Effector memory CD8-positive, alpha-beta T cell (primary cell): ENCODE measurements at regions not wholly inside any gene's neighbourhood (a gene's known extent, or its start where the extent isn't known, plus 50 kb on each side); places are given as distances from the start of the nearest gene placed in this dataset.

Experiments used
- ATAC-seq: fragments of 150-1000 bp; cut with Tn5 transposase; replicated peaks from 2 replicates; pipeline ENCODE4 v1.10.0; 2021; ENCODE audit warnings: mild to moderate bottlenecking, moderate library complexity
- DNase-seq, 3 experiments: peaks; one replicate each; pipeline ENCODE4 v3.0.0; 2021
- H3K27ac Mint-ChIP-seq, 2 donors: one replicate each; pipeline ENCODE4 v1.8.0; 2022; ENCODE audit warnings: mild to moderate bottlenecking in 2 of 2, mixed read lengths in 2 of 2, moderate library complexity in 2 of 2
- H3K27me3 Mint-ChIP-seq, 2 donors: one replicate each; pipeline ENCODE4 v1.8.0; 2022; ENCODE audit warnings: mixed read lengths in 2 of 2
- H3K36me3 Mint-ChIP-seq: one replicate; pipeline ENCODE4 v1.8.0; 2022; ENCODE audit warnings: mild to moderate bottlenecking, moderate library complexity, mixed read lengths; ENCODE audit not compliant: insufficient read depth
- H3K4me1 Mint-ChIP-seq, 2 donors: one replicate each; pipeline ENCODE4 v1.8.0; 2022; ENCODE audit warnings: low read depth in 2 of 2, mixed read lengths in 2 of 2
- H3K4me3 Mint-ChIP-seq, 2 donors: one replicate each; pipeline ENCODE4 v1.8.0; 2022; ENCODE audit warnings: mild to moderate bottlenecking in 2 of 2, mixed read lengths in 2 of 2, moderate library complexity in 2 of 2
- H3K9me3 Mint-ChIP-seq, 2 donors: one replicate each; pipeline ENCODE4 v1.8.0; 2022; ENCODE audit warnings: mixed read lengths in 2 of 2

GRCh38 chr10:21010615-21011014 is 113.5 kb upstream of the NEBL start:
- no peak overlapping the region for H3K27ac Mint-ChIP-seq
- ATAC-seq (no peak), DNase-seq (no peak)
- no peaks in the 10 kb centered on the region for H3K27me3 Mint-ChIP-seq
- no peaks in the 10 kb centered on the region for H3K36me3 Mint-ChIP-seq
- no peak overlapping the region for H3K4me3 Mint-ChIP-seq
- H3K4me1 Mint-ChIP-seq, result no peaks in the 10 kb centered on the region
- H3K9me3 Mint-ChIP-seq, result no peaks in the 10 kb centered on the region

GRCh38 chr10:21003240-21003822 is 106.2 kb upstream of the NEBL start:
- DNase-seq (no peak), ATAC-seq (no peak)
- H3K27me3 Mint-ChIP-seq, result no peaks in the 10 kb centered on the region
- no peaks in the 10 kb centered on the region for H3K36me3 Mint-ChIP-seq
- H3K4me3 Mint-ChIP-seq, result no peak overlapping the region
- peaks cover 0 to 1% of the 10 kb centered on the region in 2 donors for H3K9me3 Mint-ChIP-seq
- no peaks in the 10 kb centered on the region for H3K4me1 Mint-ChIP-seq
- no peak overlapping the region for H3K27ac Mint-ChIP-seq

- Mint-ChIP-seq H3K9me3 (peaks cover 0 to 1% of the 10 kb centered on the region in 2 donors), H3K27me3 (no peaks in the 10 kb centered on the region), H3K36me3 (no peaks in the 10 kb centered on the region), H3K4me3 (no peak overlapping the region), H3K4me1 (no peaks in the 10 kb centered on the region), H3K27ac (no peak overlapping the region)
- ATAC-seq (no peak), DNase-seq (no peak)
Measured at GRCh38 chr10:21002091-21002878, 105.2 kb upstream of the NEBL start.

- H3K27ac Mint-ChIP-seq, result no peak overlapping the region
- H3K4me1 Mint-ChIP-seq, result no peaks in the 10 kb centered on the region
- no peak for ATAC-seq
- no peak for DNase-seq
- H3K4me3 Mint-ChIP-seq, result no peak overlapping the region
- H3K27me3 Mint-ChIP-seq, result no peaks in the 10 kb centered on the region
- peaks cover 0 to 1% of the 10 kb centered on the region in 2 donors for H3K9me3 Mint-ChIP-seq
- no peaks in the 10 kb centered on the region for H3K36me3 Mint-ChIP-seq
Measured at GRCh38 chr10:20999699-21000098, 102.6 kb upstream of the NEBL start.

GRCh38 chr10:20998036-20998435 is 100.9 kb upstream of the NEBL start:
- ATAC-seq, result no peak
- H3K4me3 Mint-ChIP-seq, result no peak overlapping the region

GRCh38 chr10:20995123-20995987 is 98.2 kb upstream of the NEBL start:
- Mint-ChIP-seq H3K4me3 (no peak overlapping the region), H3K36me3 (no peaks in the 10 kb centered on the region), H3K9me3 (peaks cover 0 to 1% of the 10 kb centered on the region in 2 donors), H3K27me3 (no peaks in the 10 kb centered on the region), H3K4me1 (no peaks in the 10 kb centered on the region), H3K27ac (no peak overlapping the region)
- DNase-seq (no peak), ATAC-seq (no peak)

More at GRCh38 chr10:20998036-20998435, 100.9 kb upstream of the NEBL start:
- H3K9me3 Mint-ChIP-seq, result peaks cover 0 to 1% of the 10 kb centered on the region in 2 donors
- no peaks in the 10 kb centered on the region for H3K27me3 Mint-ChIP-seq
- H3K4me1 Mint-ChIP-seq, result no peaks in the 10 kb centered on the region
- no peak overlapping the region for H3K27ac Mint-ChIP-seq
- H3K36me3 Mint-ChIP-seq, result no peaks in the 10 kb centered on the region
- DNase-seq, result no peak

GRCh38 chr10:20993830-20994527 is 96.9 kb upstream of the NEBL start:
- Mint-ChIP-seq H3K4me1 (no peaks in the 10 kb centered on the region), H3K27ac (no peak overlapping the region), H3K9me3 (no peaks in the 10 kb centered on the region), H3K36me3 (no peaks in the 10 kb centered on the region), H3K27me3 (no peaks in the 10 kb centered on the region), H3K4me3 (no peak overlapping the region)
- ATAC-seq, result no peak
- no peak for DNase-seq

- peaks cover 3 to 4% of the 10 kb centered on the region in 2 donors for H3K9me3 Mint-ChIP-seq
- H3K36me3 Mint-ChIP-seq, result no peaks in the 10 kb centered on the region
- no peaks in the 10 kb centered on the region for H3K4me1 Mint-ChIP-seq
- DNase-seq (no peak), ATAC-seq (no peak)
- no peak overlapping the region for H3K4me3 Mint-ChIP-seq
- no peaks in the 10 kb centered on the region for H3K27me3 Mint-ChIP-seq
- H3K27ac Mint-ChIP-seq, result no peak overlapping the region
Measured at GRCh38 chr10:20993389-20993788, 96.3 kb upstream of the NEBL start.

- no peaks in the 10 kb centered on the region for H3K4me1 Mint-ChIP-seq
- no peaks in the 10 kb centered on the region for H3K27me3 Mint-ChIP-seq
- no peak overlapping the region for H3K4me3 Mint-ChIP-seq
- ATAC-seq (no peak), DNase-seq (no peak)
- no peaks in the 10 kb centered on the region for H3K36me3 Mint-ChIP-seq
- no peak overlapping the region for H3K27ac Mint-ChIP-seq
- peaks cover 8 to 9% of the 10 kb centered on the region in 2 donors for H3K9me3 Mint-ChIP-seq
Measured at GRCh38 chr10:20991526-20991925, 94.4 kb upstream of the NEBL start.

GRCh38 chr10:20990604-20991003 is 93.5 kb upstream of the NEBL start:
- ATAC-seq, result no peak
- H3K4me3 Mint-ChIP-seq, result no peak overlapping the region
- H3K27me3 Mint-ChIP-seq, result no peaks in the 10 kb centered on the region
- peaks cover 8 to 9% of the 10 kb centered on the region in 2 donors for H3K9me3 Mint-ChIP-seq
- no peak overlapping the region for H3K27ac Mint-ChIP-seq
- no peak for DNase-seq
- H3K36me3 Mint-ChIP-seq, result no peaks in the 10 kb centered on the region
- H3K4me1 Mint-ChIP-seq, result no peaks in the 10 kb centered on the region

- H3K27me3 Mint-ChIP-seq, result no peaks in the 10 kb centered on the region
- no peaks in the 10 kb centered on the region for H3K4me1 Mint-ChIP-seq
- H3K9me3 Mint-ChIP-seq, result peaks cover 8 to 9% of the 10 kb centered on the region in 2 donors
- H3K27ac Mint-ChIP-seq, result no peak overlapping the region
- H3K4me3 Mint-ChIP-seq, result no peak overlapping the region
- ATAC-seq (no peak), DNase-seq (no peak)
- H3K36me3 Mint-ChIP-seq, result no peaks in the 10 kb centered on the region
Measured at GRCh38 chr10:20988357-20988983, 91.4 kb upstream of the NEBL start.

- Mint-ChIP-seq H3K4me1 (no peaks in the 10 kb centered on the region), H3K36me3 (no peaks in the 10 kb centered on the region), H3K9me3 (peaks cover 8 to 9% of the 10 kb centered on the region in 2 donors), H3K4me3 (no peak overlapping the region), H3K27ac (no peak overlapping the region), H3K27me3 (no peaks in the 10 kb centered on the region)
- DNase-seq, result no peak
- no peak for ATAC-seq
Measured at GRCh38 chr10:20986049-20986448, 88.9 kb upstream of the NEBL start.

GRCh38 chr10:20984662-20985061 is 87.6 kb upstream of the NEBL start:
- H3K4me3 Mint-ChIP-seq, result no peak overlapping the region
- no peaks in the 10 kb centered on the region for H3K27me3 Mint-ChIP-seq
- no peak for ATAC-seq
- H3K36me3 Mint-ChIP-seq, result no peaks in the 10 kb centered on the region
- DNase-seq, result no peak
- H3K27ac Mint-ChIP-seq, result no peak overlapping the region
- peaks cover 8 to 9% of the 10 kb centered on the region in 2 donors for H3K9me3 Mint-ChIP-seq
- no peaks in the 10 kb centered on the region for H3K4me1 Mint-ChIP-seq
